ENCODE measurements at regions not wholly inside any gene's neighbourhood (a gene's known extent, or its start where the extent isn't known, plus 50 kb on each side); places are given as distances from the start of the nearest gene placed in this dataset.

- TF ChIP-seq CTCF (IDR thresholded peaks at IDR 0.05) (no peak), POLR2A (IDR thresholded peaks at IDR 0.05) (no peak)
These were observed 618.5 kb downstream of the COL12A1 start for GRCh38 chr6:74587386-74587785.
